ENCODE measurements at regions not wholly inside any gene's neighbourhood (a gene's known extent, or its start where the extent isn't known, plus 50 kb on each side); places are given as distances from the start of the nearest gene placed in this dataset.
"Not testable (repeated sequence)": the region's sequence is repeated elsewhere in the genome, so short reads cannot be mapped to it uniquely, and the experiment has no call there.

- Mint-ChIP-seq H3K4me3 (no peak overlapping the region), H3K27me3 (no peaks in the 10 kb centered on the region), H3K9me3 (no peaks in the 10 kb centered on the region), H3K36me3 (no peaks in the 10 kb centered on the region), H3K4me1 (ENCODE audit: low read depth) (peaks cover 5% of the 10 kb centered on the region), H3K27ac (no peak overlapping the region)
- intact Hi-C loops (cut with micrococcal nuclease), result no loop called here
- no peak for DNase-seq
- ChIA-PET POLR2A (no interaction called here), CTCF (no interaction called here)
These were observed 509.8 kb downstream of the CCDC171 start for GRCh38 chr9:16062542-16063240.

GRCh38 chr9:16063241-16063591 is 510.4 kb downstream of the CCDC171 start:
- Mint-ChIP-seq H3K9me3 (no peaks in the 10 kb centered on the region), H3K4me1 (ENCODE audit: low read depth) (peaks cover 2% of the 10 kb centered on the region), H3K27ac (no peak overlapping the region), H3K36me3 (no peaks in the 10 kb centered on the region), H3K4me3 (no peak overlapping the region), H3K27me3 (no peaks in the 10 kb centered on the region)
- no peak for DNase-seq
- POLR2A ChIA-PET, result no interaction called here
- intact Hi-C loops (cut with micrococcal nuclease), result no loop called here
- CTCF ChIA-PET, result no interaction called here

DNA sequence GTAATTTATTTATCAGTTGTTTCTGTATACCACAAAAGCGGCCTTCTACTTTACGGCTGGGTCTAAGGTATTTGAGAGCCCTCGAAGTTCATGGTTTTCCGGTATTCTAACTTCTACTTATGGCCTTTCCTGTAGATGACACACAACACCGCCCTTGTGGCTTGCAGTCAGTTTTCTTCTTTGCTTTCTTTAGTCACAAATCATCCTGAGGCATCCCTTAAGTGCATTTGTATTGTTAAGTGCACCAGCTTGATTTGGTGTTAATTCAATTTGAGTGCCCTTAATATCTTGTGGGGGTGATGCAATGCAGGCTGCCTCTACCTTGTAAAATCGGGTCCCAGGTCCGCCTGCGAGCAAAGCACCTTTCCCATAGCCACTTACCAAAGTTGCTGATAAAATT is 511.9 kb downstream of the CCDC171 start:
- no peak for DNase-seq
- ChIA-PET POLR2A (no interaction called here), CTCF (no interaction called here)
- no peak overlapping the region for H3K27ac Mint-ChIP-seq
- H3K9me3 Mint-ChIP-seq, result peaks cover 3% of the 10 kb centered on the region
- H3K4me1 Mint-ChIP-seq (ENCODE audit: low read depth), result no peaks in the 10 kb centered on the region
- H3K4me3 Mint-ChIP-seq, result no peak overlapping the region
- no peaks in the 10 kb centered on the region for H3K27me3 Mint-ChIP-seq
- intact Hi-C loops (cut with micrococcal nuclease), result no loop called here
- no peaks in the 10 kb centered on the region for H3K36me3 Mint-ChIP-seq

GRCh38 chr9:16066201-16066600 is 513.4 kb downstream of the CCDC171 start:
- H3K36me3 Mint-ChIP-seq; H3K27ac Mint-ChIP-seq; H3K4me1 Mint-ChIP-seq (ENCODE audit: low read depth); H3K9me3 Mint-ChIP-seq; POLR2A ChIA-PET; DNase-seq; H3K4me3 Mint-ChIP-seq; intact Hi-C loops (cut with micrococcal nuclease); CTCF ChIA-PET; H3K27me3 Mint-ChIP-seq: not testable (repeated sequence)

GRCh38 chr9:16068476-16068875 is 515.6 kb downstream of the CCDC171 start:
- no peaks in the 10 kb centered on the region for H3K36me3 Mint-ChIP-seq
- no peak overlapping the region for H3K4me3 Mint-ChIP-seq
- H3K4me1 Mint-ChIP-seq (ENCODE audit: low read depth), result no peaks in the 10 kb centered on the region
- no peak overlapping the region for H3K27ac Mint-ChIP-seq
- ChIA-PET POLR2A (no interaction called here), CTCF (no interaction called here)
- DNase-seq, result no peak
- H3K9me3 Mint-ChIP-seq, result peaks cover 6% of the 10 kb centered on the region
- intact Hi-C loops (cut with micrococcal nuclease), result no loop called here
- H3K27me3 Mint-ChIP-seq, result no peaks in the 10 kb centered on the region

DNA sequence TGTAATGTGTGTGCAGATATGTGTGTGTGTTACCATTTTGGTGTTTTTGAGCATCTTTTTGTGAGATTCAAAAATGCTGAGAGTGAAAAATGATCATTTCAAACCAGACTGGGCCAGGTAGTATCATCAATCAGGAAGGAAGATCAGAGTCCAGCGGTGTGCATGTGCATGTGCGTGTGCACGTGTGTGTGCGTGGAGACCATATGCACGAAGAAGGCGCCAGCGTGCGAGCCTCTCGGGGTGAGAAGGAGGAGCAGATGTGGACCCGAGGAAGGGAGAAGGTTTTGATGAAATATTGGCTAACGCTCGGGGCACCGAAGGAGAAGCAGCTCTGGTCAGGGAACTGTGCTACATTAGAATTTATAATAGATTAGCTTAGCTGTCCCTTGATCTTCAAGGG is 516.4 kb downstream of the CCDC171 start:
- peaks cover 6% of the 10 kb centered on the region for H3K9me3 Mint-ChIP-seq
- intact Hi-C loops (cut with micrococcal nuclease), result no loop called here
- DNase-seq, result no peak
- H3K4me3 Mint-ChIP-seq, result no peak overlapping the region
- H3K4me1 Mint-ChIP-seq (ENCODE audit: low read depth), result no peaks in the 10 kb centered on the region
- H3K27ac Mint-ChIP-seq, result no peak overlapping the region
- H3K27me3 Mint-ChIP-seq, result no peaks in the 10 kb centered on the region
- POLR2A ChIA-PET, result no interaction called here
- CTCF ChIA-PET, result no interaction called here
- no peaks in the 10 kb centered on the region for H3K36me3 Mint-ChIP-seq

- Mint-ChIP-seq H3K4me1 (ENCODE audit: low read depth) (no peaks in the 10 kb centered on the region), H3K27ac (no peak overlapping the region), H3K36me3 (no peaks in the 10 kb centered on the region), H3K4me3 (no peak overlapping the region), H3K27me3 (no peaks in the 10 kb centered on the region), H3K9me3 (peaks cover 6% of the 10 kb centered on the region)
- no peak for DNase-seq
- CTCF ChIA-PET, result no interaction called here
- POLR2A ChIA-PET, result no interaction called here
- intact Hi-C loops (cut with micrococcal nuclease), result no loop called here
These were observed 517.0 kb downstream of the CCDC171 start for GRCh38 chr9:16069671-16070454.

- Mint-ChIP-seq H3K9me3 (peaks cover 6% of the 10 kb centered on the region), H3K4me3 (no peak overlapping the region), H3K27me3 (no peaks in the 10 kb centered on the region), H3K36me3 (no peaks in the 10 kb centered on the region), H3K27ac (no peak overlapping the region), H3K4me1 (ENCODE audit: low read depth) (no peaks in the 10 kb centered on the region)
- ChIA-PET POLR2A (no interaction called here), CTCF (no interaction called here)
- intact Hi-C loops (cut with micrococcal nuclease), result no loop called here
- DNase-seq, result no peak
These were observed 517.8 kb downstream of the CCDC171 start for GRCh38 chr9:16070455-16071145.

- no peaks in the 10 kb centered on the region for H3K4me1 Mint-ChIP-seq (ENCODE audit: low read depth)
- H3K27ac Mint-ChIP-seq, result no peak overlapping the region
- H3K36me3 Mint-ChIP-seq, result no peaks in the 10 kb centered on the region
- H3K27me3 Mint-ChIP-seq, result no peaks in the 10 kb centered on the region
- POLR2A ChIA-PET, result no interaction called here
- intact Hi-C loops (cut with micrococcal nuclease), result no loop called here
- no peak for DNase-seq
- H3K4me3 Mint-ChIP-seq, result no peak overlapping the region
- H3K9me3 Mint-ChIP-seq, result peaks cover 6% of the 10 kb centered on the region
- CTCF ChIA-PET, result no interaction called here
These were observed 518.6 kb downstream of the CCDC171 start for GRCh38 chr9:16071400-16071799.

- intact Hi-C loops (cut with micrococcal nuclease), result no loop called here
- ChIA-PET CTCF (no interaction called here), POLR2A (no interaction called here)
- Mint-ChIP-seq H3K27ac (no peak overlapping the region), H3K4me1 (ENCODE audit: low read depth) (no peaks in the 10 kb centered on the region), H3K9me3 (peaks cover 3% of the 10 kb centered on the region), H3K4me3 (no peak overlapping the region), H3K27me3 (no peaks in the 10 kb centered on the region), H3K36me3 (no peaks in the 10 kb centered on the region)
- no peak for DNase-seq
These were observed 522.1 kb downstream of the CCDC171 start for GRCh38 chr9:16074963-16075362.

- Mint-ChIP-seq H3K27ac (no peak overlapping the region), H3K27me3 (no peaks in the 10 kb centered on the region), H3K4me1 (ENCODE audit: low read depth) (no peaks in the 10 kb centered on the region), H3K9me3 (peaks cover 3% of the 10 kb centered on the region), H3K36me3 (no peaks in the 10 kb centered on the region), H3K4me3 (no peak overlapping the region)
- ChIA-PET CTCF (no interaction called here), POLR2A (no interaction called here)
- intact Hi-C loops (cut with micrococcal nuclease), result no loop called here
- DNase-seq, result no peak
These were observed 522.9 kb downstream of the CCDC171 start for GRCh38 chr9:16075696-16076095.

DNA sequence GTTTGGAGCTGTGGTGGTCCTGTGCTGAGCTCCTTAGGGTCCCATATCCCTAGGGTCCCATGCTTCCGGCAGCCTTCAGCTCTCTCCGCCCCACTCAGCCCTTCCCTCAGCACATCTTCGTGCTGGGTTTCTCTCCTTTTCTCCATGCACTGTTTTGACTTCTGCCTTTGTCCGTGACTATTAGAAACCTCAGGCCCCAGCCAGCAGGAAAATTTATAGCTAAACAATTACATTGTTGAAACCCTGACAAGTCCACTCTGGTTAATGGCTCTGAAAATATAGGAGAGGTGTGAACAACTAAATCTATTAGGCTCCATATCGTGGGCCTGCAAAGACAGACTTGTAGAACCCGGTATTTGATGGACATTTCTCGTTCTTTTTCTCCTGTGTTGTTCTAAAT is 523.7 kb downstream of the CCDC171 start:
- Mint-ChIP-seq H3K27me3 (no peaks in the 10 kb centered on the region), H3K9me3 (peaks cover 2% of the 10 kb centered on the region), H3K4me1 (ENCODE audit: low read depth) (no peaks in the 10 kb centered on the region), H3K27ac (no peak overlapping the region), H3K36me3 (no peaks in the 10 kb centered on the region), H3K4me3 (no peak overlapping the region)
- ChIA-PET CTCF (no interaction called here), POLR2A (no interaction called here)
- intact Hi-C loops (cut with micrococcal nuclease), result no loop called here
- DNase-seq, result no peak

DNA sequence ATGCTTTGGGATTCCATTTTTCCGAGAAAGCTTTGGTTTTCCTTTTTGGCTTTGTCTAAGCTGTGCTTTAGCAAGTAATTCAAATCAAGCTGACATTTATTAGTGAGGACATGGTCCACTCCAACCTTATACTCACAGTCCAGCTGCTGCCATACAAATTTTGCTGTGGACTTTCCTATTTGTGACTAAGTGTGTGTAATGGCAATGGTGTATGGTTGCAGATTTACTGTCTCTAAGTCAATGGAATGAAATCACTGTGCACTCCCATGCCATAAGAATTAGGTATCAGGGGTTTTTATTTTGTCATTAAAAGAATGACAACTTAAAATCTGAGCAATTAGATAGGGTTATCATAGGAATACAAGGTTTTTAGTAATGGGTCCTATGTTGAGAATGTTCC is 530.0 kb downstream of the CCDC171 start:
- Mint-ChIP-seq H3K36me3 (no peaks in the 10 kb centered on the region), H3K27ac (no peak overlapping the region), H3K27me3 (no peaks in the 10 kb centered on the region), H3K4me3 (no peak overlapping the region), H3K9me3 (peaks cover 8% of the 10 kb centered on the region), H3K4me1 (ENCODE audit: low read depth) (no peaks in the 10 kb centered on the region)
- ChIA-PET CTCF (no interaction called here), POLR2A (no interaction called here)
- intact Hi-C loops (cut with micrococcal nuclease), result no loop called here
- DNase-seq, result no peak

Measured in activated CD4-positive, alpha-beta memory T cell treated with anti-CD3 and anti-CD28 coated beads for 36 hours (primary cell).